ENCODE measurements at regions not wholly inside any gene's neighbourhood (a gene's known extent, or its start where the extent isn't known, plus 50 kb on each side); places are given as distances from the start of the nearest gene placed in this dataset.

- TF ChIP-seq, protein P1, sequence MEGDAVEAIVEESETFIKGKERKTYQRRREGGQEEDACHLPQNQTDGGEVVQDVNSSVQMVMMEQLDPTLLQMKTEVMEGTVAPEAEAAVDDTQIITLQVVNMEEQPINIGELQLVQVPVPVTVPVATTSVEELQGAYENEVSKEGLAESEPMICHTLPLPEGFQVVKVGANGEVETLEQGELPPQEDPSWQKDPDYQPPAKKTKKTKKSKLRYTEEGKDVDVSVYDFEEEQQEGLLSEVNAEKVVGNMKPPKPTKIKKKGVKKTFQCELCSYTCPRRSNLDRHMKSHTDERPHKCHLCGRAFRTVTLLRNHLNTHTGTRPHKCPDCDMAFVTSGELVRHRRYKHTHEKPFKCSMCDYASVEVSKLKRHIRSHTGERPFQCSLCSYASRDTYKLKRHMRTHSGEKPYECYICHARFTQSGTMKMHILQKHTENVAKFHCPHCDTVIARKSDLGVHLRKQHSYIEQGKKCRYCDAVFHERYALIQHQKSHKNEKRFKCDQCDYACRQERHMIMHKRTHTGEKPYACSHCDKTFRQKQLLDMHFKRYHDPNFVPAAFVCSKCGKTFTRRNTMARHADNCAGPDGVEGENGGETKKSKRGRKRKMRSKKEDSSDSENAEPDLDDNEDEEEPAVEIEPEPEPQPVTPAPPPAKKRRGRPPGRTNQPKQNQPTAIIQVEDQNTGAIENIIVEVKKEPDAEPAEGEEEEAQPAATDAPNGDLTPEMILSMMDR (IDR thresholded peaks at IDR 0.05) = no peak
- no peak for TF ChIP-seq POLR2A (IDR thresholded peaks at IDR 0.05)
Observed at GRCh38 chr7:93048136-93048930, 69.4 kb downstream of the SAMD9 start.
